Anterior cingulate cortex (tissue), 58 donors: ENCODE measurements at regions not wholly inside any gene's neighbourhood (a gene's known extent, or its start where the extent isn't known, plus 50 kb on each side); places are given as distances from the start of the nearest gene placed in this dataset.

Experiments used
- DNase-seq, 58 donors: peaks; one replicate each; lab custom pipeline; 2025; lab: John Stamatoyannopoulos, UW

GRCh38 chr9:110106661-110107060, 101.3 kb downstream of the C9orf152 start:
- DNase-seq: no peak

- no peak for DNase-seq
Observed at GRCh38 chr9:110109333-110110092, 98.4 kb downstream of the C9orf152 start.

- DNase-seq: no peak
Observed at GRCh38 chr9:110110154-110110553, 97.8 kb downstream of the C9orf152 start.

GRCh38 chr9:110111868-110112267, 96.1 kb downstream of the C9orf152 start:
- DNase-seq: no peak

DNA sequence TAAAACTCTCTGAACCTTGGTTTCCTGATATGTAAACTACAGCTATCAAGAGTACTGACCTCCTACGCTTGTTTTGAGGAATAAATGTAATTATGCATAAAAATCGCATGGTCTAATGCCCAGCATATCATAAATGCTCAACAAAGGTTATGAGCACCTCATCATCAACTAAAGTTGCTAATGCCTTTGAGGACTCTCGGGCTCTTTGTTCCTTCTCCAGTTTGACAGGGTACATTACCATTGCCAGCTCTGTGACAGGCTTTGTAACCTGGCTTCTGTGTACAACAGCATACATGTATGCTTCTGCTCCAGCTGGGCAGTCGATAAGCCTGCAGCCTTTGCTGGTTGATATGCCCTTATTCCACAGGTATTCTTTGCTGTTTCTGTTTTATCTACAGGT, 95.2 kb downstream of the C9orf152 start:
- no peak for DNase-seq

DNA sequence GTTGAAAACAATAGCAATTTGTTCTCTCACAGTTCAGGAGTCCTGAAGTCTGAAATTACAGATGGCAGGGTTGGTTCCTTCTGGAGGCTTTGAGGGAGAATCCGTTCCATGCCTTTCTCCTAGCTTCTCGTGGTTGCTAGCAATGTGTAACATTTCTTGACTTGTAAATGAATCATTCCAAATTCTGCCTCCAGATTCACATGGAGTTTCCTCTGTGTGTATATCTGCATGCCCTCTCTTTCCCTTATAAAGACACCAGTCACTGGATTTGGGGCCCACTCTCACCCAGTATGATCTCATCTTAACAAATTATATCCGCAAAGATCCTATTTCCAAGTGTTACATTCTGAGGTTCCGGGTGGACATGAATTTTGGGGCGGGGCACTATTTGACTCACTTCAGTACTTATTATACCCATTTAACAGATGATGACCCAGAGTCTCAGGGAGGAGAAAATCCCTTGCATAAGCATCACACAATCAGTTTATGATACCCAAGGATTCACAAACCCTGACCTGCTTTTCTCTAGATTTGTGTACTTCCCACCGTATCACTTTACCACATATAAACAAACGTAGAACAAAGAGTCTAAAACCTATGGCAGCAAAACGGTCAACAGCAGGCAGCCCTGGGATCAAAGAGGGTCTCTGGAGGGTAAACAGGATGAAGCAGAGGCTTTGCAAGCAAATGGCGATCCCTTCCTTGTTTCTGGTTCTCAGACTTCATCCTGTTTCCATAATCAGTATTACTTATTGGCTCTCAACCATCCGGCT, 93.7 kb downstream of the C9orf152 start:
- no peak for DNase-seq

GRCh38 chr9:110114859-110115201, 93.1 kb downstream of the C9orf152 start:
- no peak for DNase-seq

DNA sequence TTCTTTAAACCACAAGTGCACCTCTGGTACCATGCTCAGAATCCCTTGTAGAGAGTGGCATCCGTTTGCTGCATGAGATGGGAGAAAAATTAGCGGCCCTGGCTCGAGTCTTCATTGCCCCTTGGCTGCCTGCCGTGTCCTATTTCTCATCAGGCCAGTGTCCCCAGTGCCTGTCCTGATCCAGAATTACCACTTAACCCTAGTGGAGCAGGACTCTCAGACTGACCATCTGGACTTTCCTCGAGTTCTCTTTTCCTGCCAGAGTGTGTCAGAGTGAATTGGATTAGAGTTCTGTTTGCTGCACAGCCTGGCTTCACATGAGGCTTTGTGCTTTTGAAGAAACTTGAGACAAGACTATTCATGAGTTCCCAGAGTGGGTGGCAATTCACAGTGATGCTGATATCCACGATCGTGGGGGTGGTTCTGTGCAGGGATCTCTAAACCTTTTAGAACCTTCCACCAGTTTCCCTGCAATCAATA, 92.6 kb downstream of the C9orf152 start:
- peak in 14 of 58 donors; percentile 7 to 43 (median 14) for DNase-seq

- DNase-seq: no peak
Observed at GRCh38 chr9:110115826-110116542, 92.0 kb downstream of the C9orf152 start.

DNA sequence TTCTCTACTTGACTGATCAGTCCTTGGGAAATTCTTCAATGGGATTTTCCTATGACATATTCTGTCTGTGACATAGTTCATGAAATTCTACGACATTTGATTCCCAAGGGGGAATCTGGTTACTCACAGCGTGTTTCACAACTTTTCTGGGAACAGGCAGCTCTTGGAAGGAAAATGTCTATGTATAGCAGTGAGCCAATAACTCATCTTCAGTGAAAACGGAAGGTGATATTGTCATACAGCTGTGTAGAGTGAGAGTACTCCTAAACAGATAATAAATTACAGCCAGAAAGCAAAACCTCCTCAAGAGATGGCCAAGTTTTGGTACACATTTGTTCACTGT, 91.4 kb downstream of the C9orf152 start:
- DNase-seq: no peak

DNA sequence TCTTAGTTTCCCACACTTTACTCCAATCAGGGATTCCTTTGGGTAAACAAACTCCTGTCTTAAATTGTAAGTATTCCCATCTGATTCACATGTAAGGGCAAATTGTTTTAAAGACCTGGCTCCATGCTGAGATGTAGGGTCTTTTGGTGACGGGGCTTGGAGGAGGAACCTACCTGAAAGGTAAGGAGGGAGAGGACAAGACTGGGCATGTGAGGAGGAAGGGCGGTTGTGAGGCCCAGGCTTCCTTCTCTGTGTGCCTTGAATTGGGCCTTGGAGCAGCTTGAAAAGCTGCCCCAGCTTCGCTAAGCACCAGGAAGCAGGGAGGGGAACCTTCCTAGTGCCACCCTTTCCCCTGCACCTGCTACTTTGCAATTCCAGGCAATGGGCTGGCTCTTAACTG, 86.8 kb downstream of the C9orf152 start:
- no peak for DNase-seq

- no peak for DNase-seq
Observed at GRCh38 chr9:110123341-110124095, 84.4 kb downstream of the C9orf152 start.

GRCh38 chr9:110124439-110124838, 83.5 kb downstream of the C9orf152 start:
- no peak for DNase-seq

DNA sequence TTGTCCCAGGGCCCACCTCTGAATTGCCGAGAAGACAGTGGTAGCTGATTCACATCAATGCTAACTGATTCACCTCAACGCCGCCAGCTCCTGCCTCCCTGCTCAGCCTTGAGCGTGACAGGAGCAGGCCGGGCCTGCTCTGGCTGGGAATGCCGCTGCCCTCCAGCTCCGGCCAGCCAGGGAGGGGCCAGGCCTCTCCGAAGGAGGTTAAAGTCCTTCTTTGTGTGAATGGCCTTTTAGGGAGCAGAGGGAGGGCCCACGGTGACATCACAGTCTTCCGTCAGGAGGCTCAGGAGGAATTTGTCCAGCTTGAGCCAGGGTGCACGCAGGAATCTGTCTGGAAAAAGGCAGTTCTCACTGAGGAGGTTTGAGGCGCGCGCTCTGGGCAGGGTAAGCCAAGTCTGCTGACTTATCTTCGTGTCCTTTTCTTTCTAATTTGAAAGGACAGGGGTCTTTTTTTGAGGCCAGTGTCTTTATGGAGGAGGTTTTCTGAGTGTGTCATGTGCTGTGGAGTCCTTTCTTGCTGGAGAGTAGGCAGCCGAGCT, 82.7 kb downstream of the C9orf152 start:
- DNase-seq: peak in 18 of 58 donors; percentile 7 to 67 (median 22)

GRCh38 chr9:110125763-110126351, 82.1 kb downstream of the C9orf152 start:
- DNase-seq: no peak

DNA sequence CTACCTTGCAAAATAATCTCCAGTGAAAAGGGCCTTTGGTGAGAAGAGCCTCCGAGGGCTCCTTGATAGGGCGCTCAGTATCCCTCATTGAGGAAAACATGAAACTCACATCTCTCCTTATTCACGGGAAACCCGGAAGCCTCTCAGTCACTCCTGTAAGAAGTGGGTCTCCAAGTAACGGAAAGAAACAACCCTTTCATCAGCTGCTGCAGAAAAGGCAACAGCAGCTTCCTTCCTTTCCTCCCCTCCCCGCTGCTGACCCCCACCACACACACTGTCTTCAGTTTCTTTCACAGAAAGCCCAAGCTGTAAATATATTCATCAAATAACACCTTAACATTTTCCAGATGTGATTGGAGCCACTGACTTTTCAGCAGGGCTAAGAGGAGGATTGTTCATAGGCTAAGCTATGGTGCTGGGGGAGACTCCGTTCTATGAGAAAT, 81.4 kb downstream of the C9orf152 start:
- DNase-seq: no peak

DNA sequence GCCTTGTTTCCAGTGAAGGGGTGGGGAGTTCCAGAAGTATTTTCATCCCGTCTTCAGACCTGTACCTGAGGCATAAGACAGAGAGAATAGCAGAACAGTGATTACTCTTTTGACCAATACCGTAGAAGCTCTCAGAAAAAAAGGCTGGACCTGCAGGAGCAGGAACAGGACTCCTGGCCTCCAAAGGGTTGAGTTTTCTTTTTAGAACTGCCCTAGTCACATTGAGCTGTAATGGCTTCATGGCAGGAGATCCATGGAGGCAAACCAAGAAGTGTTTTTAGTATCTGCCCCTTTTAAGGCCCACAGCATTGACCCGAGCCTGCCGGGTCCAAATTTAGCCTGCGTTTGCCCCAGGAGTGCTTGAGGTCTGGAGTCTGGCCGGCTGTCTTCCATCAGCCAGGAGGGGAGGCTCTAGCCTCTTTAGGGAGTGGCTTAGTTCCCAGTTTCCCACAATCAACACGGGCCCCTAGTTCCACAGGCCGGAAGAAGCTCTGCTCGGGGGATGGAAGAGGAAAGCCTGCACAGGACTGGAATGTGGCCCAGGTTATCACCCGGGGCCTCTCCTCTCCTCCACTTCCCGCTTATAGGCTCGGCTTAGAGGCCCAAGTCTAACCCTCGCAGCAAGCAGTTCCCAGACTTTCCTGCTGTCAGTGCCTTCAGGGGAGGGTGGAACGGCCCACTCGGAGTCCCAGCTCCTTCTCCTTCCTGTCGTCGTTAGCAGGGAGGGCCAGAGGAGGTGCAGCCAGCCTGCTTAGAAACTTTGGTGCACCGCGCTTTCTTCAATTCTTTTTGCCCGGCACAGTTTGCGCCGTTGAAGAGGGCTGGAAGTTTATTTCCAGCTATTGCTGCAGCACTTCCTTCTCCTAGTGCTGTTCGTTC, 80.7 kb downstream of the C9orf152 start:
- no peak for DNase-seq

GRCh38 chr9:110128664-110129329, 79.2 kb downstream of the C9orf152 start:
- no peak for DNase-seq
